Loucy (cell line): ENCODE measurements at regions not wholly inside any gene's neighbourhood (a gene's known extent, or its start where the extent isn't known, plus 50 kb on each side); places are given as distances from the start of the nearest gene placed in this dataset.

Source experiments
- H2AFZ ChIP-seq: fragments of 200-600 bp; sonication (generic); 2 replicates; pipeline ENCODE4 v1.6.0; 2016; ENCODE audit warnings: antibody characterized with exemption, mild to moderate bottlenecking, low read length, moderate library complexity
- H3F3A ChIP-seq: fragments of 200-600 bp; 2 replicates; pipeline ENCODE4 v1.6.0; 2016; ENCODE audit warnings: antibody characterized with exemption, low read depth, mild to moderate bottlenecking
- H3K27me3 ChIP-seq: fragments of 200-600 bp; sonication (generic); 2 replicates; pipeline ENCODE4 v1.6.1; 2014; ENCODE audit warnings: low read length, mild to moderate bottlenecking; ENCODE audit not compliant: insufficient read depth, poor library complexity, severe bottlenecking
- H3K36me3 ChIP-seq: fragments of 200-600 bp; sonication (generic); 2 replicates; pipeline ENCODE4 v1.6.1; 2016; ENCODE audit warnings: low read length; ENCODE audit not compliant: insufficient read depth
- H3K4me1 ChIP-seq: fragments of 200-600 bp; sonication (generic); 2 replicates; pipeline ENCODE4 v1.5.1; 2014; ENCODE audit warnings: low read length, mild to moderate bottlenecking; ENCODE audit not compliant: insufficient read depth, poor library complexity, severe bottlenecking
- H3K4me2 ChIP-seq: fragments of 200-600 bp; sonication (generic); 2 replicates; pipeline ENCODE4 v1.6.0; 2014; ENCODE audit warnings: antibody characterized with exemption, low read length, low read depth, mild to moderate bottlenecking; ENCODE audit not compliant: poor library complexity, severe bottlenecking
- H3K4me3 ChIP-seq: fragments of 200-600 bp; sonication (generic); 2 replicates; pipeline ENCODE4 v1.5.1; 2014; ENCODE audit warnings: low read length, mild to moderate bottlenecking, mixed read lengths; ENCODE audit not compliant: poor library complexity, severe bottlenecking
- H3K79me2 ChIP-seq: fragments of 200-600 bp; sonication (generic); 2 replicates; pipeline ENCODE4 v1.6.1; 2014; ENCODE audit warnings: low read length; ENCODE audit not compliant: insufficient read depth
- H3K9ac ChIP-seq: fragments of 200-600 bp; sonication (generic); 2 replicates; pipeline ENCODE4 v1.6.0; 2014; ENCODE audit warnings: mild to moderate bottlenecking, low read depth, low read length, moderate library complexity; ENCODE audit not compliant: poor library complexity, severe bottlenecking
- H3K9me2 ChIP-seq: fragments of 200-600 bp; sonication (generic); replicated peaks from 2 replicates; pipeline ENCODE4 v1.6.1; 2016; ENCODE audit warnings: low read depth, low read length, mixed read lengths
- H3K9me3 ChIP-seq: fragments of 200-600 bp; sonication (generic); 2 replicates; pipeline ENCODE4 v1.6.1; 2014; ENCODE audit warnings: mild to moderate bottlenecking, antibody characterized with exemption, low read length, low read depth; ENCODE audit not compliant: insufficient read depth
- H4K20me1 ChIP-seq: fragments of 200-600 bp; sonication (generic); 2 replicates; pipeline ENCODE4 v1.6.0; 2014; ENCODE audit warnings: antibody characterized with exemption, low read length, mild to moderate bottlenecking; ENCODE audit not compliant: insufficient read depth, poor library complexity, severe bottlenecking
- CTCF ChIP-seq: fragments of 200-600 bp; sonication (generic); conservative IDR thresholded peaks from 2 replicates; pipeline ENCODE4 v1.5.1; 2014; ENCODE audit warnings: mild to moderate bottlenecking, antibody characterized with exemption, low read length
- EZH2phosphoT487 ChIP-seq: fragments of 200-600 bp; IDR thresholded peaks from 2 replicates; pipeline ENCODE4 v1.6.1; 2018; ENCODE audit warnings: antibody characterized with exemption, mild to moderate bottlenecking, moderate library complexity, borderline replicate concordance

- no peaks in the 10 kb centered on the region for H3K36me3 ChIP-seq
- no peak overlapping the region for H3K4me2 ChIP-seq
- H3K9me2 ChIP-seq, result no peaks in the 10 kb centered on the region
- H3K9me3 ChIP-seq, result no peaks in the 10 kb centered on the region
- no peak for TF ChIP-seq CTCF
- TF ChIP-seq EZH2phosphoT487, result no peak
- no peak overlapping the region for H3K9ac ChIP-seq
- no peaks in the 10 kb centered on the region for H4K20me1 ChIP-seq
- peaks cover 4% of the 10 kb centered on the region for H3K27me3 ChIP-seq
- H3K4me1 ChIP-seq, result peaks cover 12% of the 10 kb centered on the region
- no peak overlapping the region for H2AFZ ChIP-seq
- H3F3A ChIP-seq, result no peaks in the 10 kb centered on the region
- no peak overlapping the region for H3K4me3 ChIP-seq
- H3K79me2 ChIP-seq, result no peaks in the 10 kb centered on the region
Observed at GRCh38 chr5:35476036-35476435, 141.6 kb upstream of the SPEF2 start.

- H3K27me3 ChIP-seq, result peaks cover 4% of the 10 kb centered on the region
- no peak overlapping the region for H2AFZ ChIP-seq
- no peaks in the 10 kb centered on the region for H3K79me2 ChIP-seq
- H3K9me3 ChIP-seq, result no peaks in the 10 kb centered on the region
- no peaks in the 10 kb centered on the region for H3K36me3 ChIP-seq
- no peak overlapping the region for H3K9ac ChIP-seq
- TF ChIP-seq CTCF, result no peak
- no peak for TF ChIP-seq EZH2phosphoT487
- no peaks in the 10 kb centered on the region for H3K4me1 ChIP-seq
- no peak overlapping the region for H3K4me3 ChIP-seq
- no peaks in the 10 kb centered on the region for H3K9me2 ChIP-seq
- no peaks in the 10 kb centered on the region for H3F3A ChIP-seq
- H4K20me1 ChIP-seq, result no peaks in the 10 kb centered on the region
- no peak overlapping the region for H3K4me2 ChIP-seq
Observed at GRCh38 chr5:35473589-35473988, 144.1 kb upstream of the SPEF2 start.

DNA sequence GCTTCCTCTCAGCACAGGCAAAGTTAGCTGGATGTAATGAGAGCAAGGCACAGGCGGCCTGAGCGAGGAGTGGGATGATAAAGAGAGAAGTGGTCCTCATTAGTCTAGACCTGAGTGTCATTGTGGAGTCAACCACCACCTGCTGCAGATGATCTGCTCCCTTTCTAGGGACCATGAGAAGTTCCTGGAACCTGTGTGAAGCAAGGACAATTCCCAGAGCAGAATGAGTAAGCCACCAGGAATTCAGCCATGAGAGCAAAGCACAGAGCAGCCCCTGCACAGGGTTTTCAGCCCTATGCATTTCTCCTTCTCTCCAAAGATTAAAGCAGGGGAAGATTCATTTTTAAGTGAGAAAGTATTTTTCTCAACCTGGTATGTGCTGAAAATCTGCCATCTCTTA is 146.8 kb upstream of the SPEF2 start:
- Histone ChIP-seq H3K79me2 (no peaks in the 10 kb centered on the region), H3K4me2 (no peak overlapping the region), H3K9me2 (no peaks in the 10 kb centered on the region), H3K36me3 (no peaks in the 10 kb centered on the region), H3K9me3 (no peaks in the 10 kb centered on the region), H3K4me3 (no peak overlapping the region), H2AFZ (no peak overlapping the region), H3F3A (no peaks in the 10 kb centered on the region), H3K9ac (no peak overlapping the region), H3K27me3 (peaks cover under 1% of the 10 kb centered on the region), H4K20me1 (no peaks in the 10 kb centered on the region), H3K4me1 (no peaks in the 10 kb centered on the region)
- TF ChIP-seq EZH2phosphoT487 (no peak), CTCF (no peak)
